ENCODE measurements at regions not wholly inside any gene's neighbourhood (a gene's known extent, or its start where the extent isn't known, plus 50 kb on each side); places are given as distances from the start of the nearest gene placed in this dataset.

DNA sequence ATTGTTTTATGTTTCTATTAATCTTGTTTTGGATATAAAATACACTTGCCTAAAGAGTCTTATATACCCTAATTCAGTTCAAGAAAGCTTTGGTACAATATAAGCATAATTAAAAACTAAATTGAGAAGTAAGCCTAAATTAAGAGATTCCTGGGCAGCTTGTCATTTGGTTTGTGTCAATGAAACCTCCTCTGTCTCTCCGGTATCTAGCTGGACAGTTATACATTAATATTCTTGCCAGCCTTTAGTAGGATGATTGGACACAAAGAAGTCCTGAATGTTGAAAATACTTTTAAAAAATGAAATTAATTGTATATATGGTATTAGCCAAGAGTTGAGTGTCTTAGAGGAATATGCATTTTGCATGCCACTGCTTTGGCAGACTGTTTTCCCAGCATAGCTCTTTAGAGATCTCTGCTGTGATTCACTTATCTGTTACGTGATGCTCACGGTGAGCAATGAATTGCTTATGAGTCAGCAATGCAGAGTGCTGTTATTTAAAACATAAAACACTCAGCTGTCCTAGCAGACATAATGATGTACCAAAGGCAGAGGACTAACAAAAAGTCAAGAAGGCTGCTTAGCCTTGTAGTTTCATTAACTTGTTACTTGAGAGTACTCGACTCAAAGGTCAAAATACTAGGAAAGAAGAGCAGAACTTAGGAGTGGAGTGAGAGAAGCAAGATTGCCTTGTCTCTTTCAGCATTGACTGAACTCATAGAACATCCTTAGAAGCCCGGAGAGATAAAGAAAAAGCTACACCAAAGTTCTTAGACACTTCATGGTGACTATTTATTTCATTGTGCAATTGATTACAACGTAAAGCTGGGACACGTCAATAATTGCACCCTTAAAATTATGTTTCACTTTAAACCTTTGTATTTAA is 1296.1 kb upstream of the PCDH7 start:
- no peak overlapping the region for H3K4me3 ChIP-seq
- H3K27me3 ChIP-seq: no peaks in the 10 kb centered on the region
- H3K36me3 ChIP-seq: no peaks in the 10 kb centered on the region
- DNase-seq (ENCODE audit: low spot score in 2 of 2): no peak
- H3K4me1 ChIP-seq: no peaks in the 10 kb centered on the region
- H3K9me3 ChIP-seq: no peaks in the 10 kb centered on the region
- no peak overlapping the region for H3K27ac ChIP-seq
- intact Hi-C loops (cut with DNase I; ENCODE audit: low total_unique reads): loop anchor here (5.0 kb wide), 1 partner anchor 388 kb away; no protein-coding TSS in a partner anchor
- TF ChIP-seq POLR2AphosphoS5 (IDR thresholded peaks at IDR 0.05) (no peak), POLR2A (IDR thresholded peaks at IDR 0.05) (no peak)
- TF ChIP-seq, protein P1, sequence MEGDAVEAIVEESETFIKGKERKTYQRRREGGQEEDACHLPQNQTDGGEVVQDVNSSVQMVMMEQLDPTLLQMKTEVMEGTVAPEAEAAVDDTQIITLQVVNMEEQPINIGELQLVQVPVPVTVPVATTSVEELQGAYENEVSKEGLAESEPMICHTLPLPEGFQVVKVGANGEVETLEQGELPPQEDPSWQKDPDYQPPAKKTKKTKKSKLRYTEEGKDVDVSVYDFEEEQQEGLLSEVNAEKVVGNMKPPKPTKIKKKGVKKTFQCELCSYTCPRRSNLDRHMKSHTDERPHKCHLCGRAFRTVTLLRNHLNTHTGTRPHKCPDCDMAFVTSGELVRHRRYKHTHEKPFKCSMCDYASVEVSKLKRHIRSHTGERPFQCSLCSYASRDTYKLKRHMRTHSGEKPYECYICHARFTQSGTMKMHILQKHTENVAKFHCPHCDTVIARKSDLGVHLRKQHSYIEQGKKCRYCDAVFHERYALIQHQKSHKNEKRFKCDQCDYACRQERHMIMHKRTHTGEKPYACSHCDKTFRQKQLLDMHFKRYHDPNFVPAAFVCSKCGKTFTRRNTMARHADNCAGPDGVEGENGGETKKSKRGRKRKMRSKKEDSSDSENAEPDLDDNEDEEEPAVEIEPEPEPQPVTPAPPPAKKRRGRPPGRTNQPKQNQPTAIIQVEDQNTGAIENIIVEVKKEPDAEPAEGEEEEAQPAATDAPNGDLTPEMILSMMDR (IDR thresholded peaks at IDR 0.05): no peak

DNA sequence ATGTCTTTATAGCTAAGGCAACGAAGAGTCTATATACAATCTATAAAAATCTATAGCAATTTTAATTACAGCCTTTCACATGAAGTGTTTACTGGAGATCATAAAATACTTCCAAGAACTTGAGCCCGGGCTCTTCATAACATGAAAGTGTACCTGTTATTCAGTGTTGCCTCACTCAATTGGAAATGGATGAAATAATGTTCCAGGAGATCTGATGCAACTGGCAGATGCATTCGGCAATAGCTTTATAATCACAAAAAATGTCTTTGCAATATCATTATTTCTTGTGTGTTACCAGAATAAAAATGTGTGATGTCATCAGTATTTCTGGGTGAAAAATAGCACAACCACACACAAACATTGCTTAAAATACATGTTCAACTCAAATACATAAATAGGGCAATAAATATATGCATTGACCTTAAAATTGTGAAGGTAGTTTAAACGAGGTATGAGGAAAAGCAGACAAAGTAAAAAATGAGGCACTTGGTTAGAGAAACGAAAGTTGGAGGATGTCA is 1266.8 kb upstream of the PCDH7 start:
- H3K27me3 ChIP-seq: no peaks in the 10 kb centered on the region
- no peaks in the 10 kb centered on the region for H3K4me1 ChIP-seq
- TF ChIP-seq, protein P1 (IDR thresholded peaks at IDR 0.05): no peak
- TF ChIP-seq POLR2A (IDR thresholded peaks at IDR 0.05) (no peak), POLR2AphosphoS5 (IDR thresholded peaks at IDR 0.05) (no peak)
- no peak overlapping the region for H3K4me3 ChIP-seq
- H3K27ac ChIP-seq: no peak overlapping the region
- no peaks in the 10 kb centered on the region for H3K36me3 ChIP-seq
- no peaks in the 10 kb centered on the region for H3K9me3 ChIP-seq
- no peak for DNase-seq (ENCODE audit: low spot score in 2 of 2)
- intact Hi-C loops (cut with DNase I; ENCODE audit: low total_unique reads): no loop called here

DNA sequence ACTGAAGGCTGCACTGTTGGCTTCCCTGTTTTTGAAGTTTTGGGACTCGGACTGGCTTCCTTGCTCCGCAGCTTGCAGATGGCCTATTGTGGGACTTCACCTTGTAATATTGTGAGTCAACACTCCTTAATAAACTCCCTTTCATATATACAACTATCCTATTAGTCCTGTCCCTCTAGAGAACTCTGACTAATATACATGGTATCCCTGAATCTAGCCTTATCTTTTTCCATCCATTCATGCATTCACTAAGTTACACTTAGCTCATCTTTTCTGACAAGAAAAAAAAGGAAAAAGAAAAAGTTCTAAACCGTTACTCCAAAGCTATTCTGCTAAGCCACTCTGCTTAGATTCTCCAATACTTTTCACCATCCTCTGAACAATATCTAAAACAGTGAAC is 1260.2 kb upstream of the PCDH7 start:
- Histone ChIP-seq H3K27me3 (no peaks in the 10 kb centered on the region), H3K27ac (no peak overlapping the region), H3K4me3 (no peak overlapping the region), H3K9me3 (no peaks in the 10 kb centered on the region), H3K36me3 (no peaks in the 10 kb centered on the region), H3K4me1 (no peaks in the 10 kb centered on the region)
- intact Hi-C loops (cut with DNase I; ENCODE audit: low total_unique reads): no loop called here
- no peak for TF ChIP-seq POLR2AphosphoS5 (IDR thresholded peaks at IDR 0.05)
- TF ChIP-seq, protein P1 (IDR thresholded peaks at IDR 0.05): no peak
- TF ChIP-seq POLR2A (IDR thresholded peaks at IDR 0.05): no peak
- DNase-seq (ENCODE audit: low spot score in 2 of 2): no peak

DNA sequence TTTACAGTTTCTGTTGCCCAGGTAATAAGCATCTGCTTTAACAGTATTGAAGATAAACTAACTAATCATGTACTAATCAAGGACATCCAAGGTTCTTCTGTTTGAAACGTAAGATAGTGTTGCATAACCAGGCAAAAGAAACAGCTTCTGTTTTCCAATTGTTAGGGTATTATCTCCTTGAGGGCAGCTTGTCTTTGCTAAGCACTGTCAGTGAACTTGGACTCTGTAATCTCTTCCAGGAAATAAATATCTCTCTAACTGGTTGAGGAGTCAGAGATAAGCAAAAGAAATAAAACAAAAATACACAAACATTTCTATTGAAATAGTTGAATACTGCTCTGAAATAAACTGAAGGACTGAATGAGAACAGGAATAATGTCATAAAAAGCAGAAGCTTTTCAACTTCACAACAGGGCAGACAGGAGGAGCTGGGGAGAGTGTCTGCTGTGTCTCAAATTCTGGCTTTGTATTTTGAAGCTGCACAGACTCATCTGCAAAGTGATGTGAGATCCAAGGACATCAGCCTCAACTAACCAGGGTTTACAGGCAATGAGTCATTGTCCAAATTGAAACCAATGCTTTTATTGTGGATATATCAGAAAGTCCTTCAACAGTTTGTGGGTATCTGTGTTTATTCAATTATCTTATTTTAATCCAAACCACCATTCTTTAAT is 1253.0 kb upstream of the PCDH7 start:
- H3K9me3 ChIP-seq: no peaks in the 10 kb centered on the region
- no peak for DNase-seq (ENCODE audit: low spot score in 2 of 2)
- H3K27me3 ChIP-seq: no peaks in the 10 kb centered on the region
- H3K36me3 ChIP-seq: no peaks in the 10 kb centered on the region
- intact Hi-C loops (cut with DNase I; ENCODE audit: low total_unique reads): no loop called here
- TF ChIP-seq POLR2AphosphoS5 (IDR thresholded peaks at IDR 0.05) (no peak), POLR2A (IDR thresholded peaks at IDR 0.05) (no peak)
- TF ChIP-seq, protein P1 (IDR thresholded peaks at IDR 0.05): no peak
- H3K27ac ChIP-seq: no peak overlapping the region
- H3K4me1 ChIP-seq: no peaks in the 10 kb centered on the region
- H3K4me3 ChIP-seq: no peak overlapping the region
